IMR-90 (cell line): ENCODE measurements at regions not wholly inside any gene's neighbourhood (a gene's known extent, or its start where the extent isn't known, plus 50 kb on each side); places are given as distances from the start of the nearest gene placed in this dataset.

Source experiments
- ATAC-seq: fragments of 200-7000 bp; cut with Tn5 transposase; 2 replicates; pipeline ENCODE4 v1.9.1; 2020; ENCODE audit warnings: low read depth, mild to moderate bottlenecking, moderate library complexity
- BruUV-seq: library from RNA; stranded (reverse); fragments of 400-500 nt; replicated peaks from 2 replicates; lab custom pipeline; 2021; lab: Mats Ljungman, UMichigan
- CTCF ChIA-PET: fragments of 300-600 bp; formaldehyde crosslinking; extraction: SDS; loops from one replicate; lab custom pipeline; 2021; ENCODE audit warnings: antibody characterized with exemption; lab: Yijun Ruan, JAX
- POLR2A ChIA-PET: fragments of 300-600 bp; sonication (Branson Sonifier 250); formaldehyde crosslinking; loops from one replicate; lab custom pipeline; 2022; ENCODE audit warnings: antibody characterized with exemption; ENCODE audit not compliant: unreplicated experiment; lab: Charles Lee
- DNase-seq: peaks from one replicate; pipeline ENCODE4 v3.0.0; 2013
- H2AFZ ChIP-seq: replicated peaks from 2 replicates; pipeline ENCODE3; 2013; ENCODE audit warnings: low read length, mild to moderate bottlenecking; ENCODE audit not compliant: poor library complexity
- H2AK5ac ChIP-seq: 2 replicates; pipeline ENCODE4 v1.6.1; 2013; ENCODE audit warnings: low read depth, low read length, inconsistent platforms
- H2AK9ac ChIP-seq: replicated peaks from 2 replicates; pipeline ENCODE3; 2013; ENCODE audit warnings: mild to moderate bottlenecking, low read depth, low read length, moderate library complexity; ENCODE audit not compliant: poor library complexity
- H2BK120ac ChIP-seq: 2 replicates; pipeline ENCODE4 v1.6.1; 2013; ENCODE audit warnings: low read depth, low read length, inconsistent platforms
- H2BK15ac ChIP-seq: 3 replicates; pipeline ENCODE4 v1.6.1; 2013; ENCODE audit warnings: low read depth, low read length, inconsistent platforms
- H2BK20ac ChIP-seq: 2 replicates; pipeline ENCODE4 v1.6.1; 2013; ENCODE audit warnings: low read depth, mild to moderate bottlenecking, inconsistent platforms, low read length, moderate library complexity
- H2BK5ac ChIP-seq: 2 replicates; pipeline ENCODE4 v1.6.1; 2013; ENCODE audit warnings: mild to moderate bottlenecking, low read depth, low read length, inconsistent platforms; ENCODE audit not compliant: poor library complexity, severe bottlenecking
- H3K14ac ChIP-seq: replicated peaks from 2 replicates; pipeline ENCODE4 v1.6.1; 2013; ENCODE audit warnings: low read depth, low read length, inconsistent platforms
- H3K18ac ChIP-seq: 2 replicates; pipeline ENCODE4 v1.6.1; 2013; ENCODE audit warnings: low read depth, low read length, control low read depth
- H3K23ac ChIP-seq: 2 replicates; pipeline ENCODE4 v1.6.1; 2013; ENCODE audit warnings: low read depth, low read length, inconsistent platforms
- H3K27ac ChIP-seq: 2 replicates; pipeline ENCODE4 v1.5.1; 2013; ENCODE audit warnings: mild to moderate bottlenecking, control low read depth, low read length; ENCODE audit not compliant: insufficient read depth
- H3K27me3 ChIP-seq: 2 replicates; pipeline ENCODE4 v1.6.1; 2013; ENCODE audit warnings: low read length; ENCODE audit not compliant: control insufficient read depth, insufficient read depth
- H3K36me3 ChIP-seq: 2 replicates; pipeline ENCODE4 v1.6.1; 2013; ENCODE audit warnings: low read length, mixed read lengths; ENCODE audit not compliant: control insufficient read depth, insufficient read depth
- H3K4ac ChIP-seq: 2 replicates; pipeline ENCODE4 v1.6.1; 2013; ENCODE audit warnings: low read depth, low read length, inconsistent platforms
- H3K4me1 ChIP-seq: 2 replicates; pipeline ENCODE4 v1.6.1; 2013; ENCODE audit warnings: low read length, mixed read lengths; ENCODE audit not compliant: control insufficient read depth, insufficient read depth
- H3K4me2 ChIP-seq: 2 replicates; pipeline ENCODE4 v1.6.1; 2013; ENCODE audit warnings: low read depth, mild to moderate bottlenecking, control low read depth, low read length, moderate library complexity
- H3K4me3 ChIP-seq: 2 replicates; pipeline ENCODE4 v1.5.1; 2013; ENCODE audit warnings: low read depth, mild to moderate bottlenecking, control low read depth, low read length, moderate library complexity; ENCODE audit not compliant: insufficient read depth
- H3K56ac ChIP-seq: 2 replicates; pipeline ENCODE4 v1.6.1; 2013; ENCODE audit warnings: low read length, inconsistent platforms; ENCODE audit not compliant: insufficient read depth; ENCODE audit errors: extremely low read depth
- H3K79me1 ChIP-seq, 2 experiments: 2 replicates each; pipeline ENCODE4 v1.6.1; 2013; ENCODE audit warnings: low read length in 2 of 2, inconsistent platforms in 1 of 2, low read depth in 1 of 2
- H3K9ac ChIP-seq: 2 replicates; pipeline ENCODE4 v1.6.1; 2013; ENCODE audit warnings: low read depth, low read length, control low read depth
- H3K9me1 ChIP-seq: 2 replicates; pipeline ENCODE4 v1.6.1; 2013; ENCODE audit warnings: low read length, inconsistent platforms; ENCODE audit not compliant: insufficient read depth
- H3K9me3 ChIP-seq: 2 replicates; pipeline ENCODE4 v1.6.1; 2013; ENCODE audit warnings: low read length; ENCODE audit not compliant: control insufficient read depth, insufficient read depth
- H4K20me1 ChIP-seq: 2 replicates; pipeline ENCODE4 v1.6.1; 2013; ENCODE audit warnings: low read length, inconsistent platforms; ENCODE audit not compliant: insufficient read depth
- H4K5ac ChIP-seq: 2 replicates; pipeline ENCODE4 v1.6.1; 2013; ENCODE audit warnings: mild to moderate bottlenecking, low read depth, low read length, control low read depth
- H4K8ac ChIP-seq, 2 experiments: 2 replicates each; pipeline ENCODE4 v1.6.1; 2013; ENCODE audit warnings: low read depth in 2 of 2, low read length in 2 of 2, control low read depth in 1 of 2, inconsistent platforms in 1 of 2
- H4K91ac ChIP-seq: 2 replicates; pipeline ENCODE4 v1.6.1; 2013; ENCODE audit warnings: low read depth, low read length, inconsistent platforms; ENCODE audit not compliant: insufficient read depth
- BHLHE40 ChIP-seq: fragments of 150-350 bp; IDR thresholded peaks from 2 replicates; pipeline ENCODE4 v1.6.1; 2016; ENCODE audit warnings: mild to moderate bottlenecking, low read depth, low read length
- CEBPB ChIP-seq: IDR thresholded peaks from 2 replicates; pipeline ENCODE4 v1.6.1; 2012; ENCODE audit warnings: low read depth, low read length, improper control_type of control experiment
- CHD1 ChIP-seq: IDR thresholded peaks from 2 replicates; pipeline ENCODE4 v1.6.1; 2012; ENCODE audit warnings: low read depth, low read length, improper control_type of control experiment
- FOS ChIP-seq: fragments of 150-350 bp; IDR thresholded peaks from 2 replicates; pipeline ENCODE4 v1.6.1; 2016; ENCODE audit warnings: low read depth, low read length
- MAFK ChIP-seq: IDR thresholded peaks from 2 replicates; pipeline ENCODE4 v1.6.1; 2012; ENCODE audit warnings: low read depth, low read length, improper control_type of control experiment
- MAZ ChIP-seq: IDR thresholded peaks from 2 replicates; pipeline ENCODE4 v1.6.1; 2012; ENCODE audit warnings: low read depth, mild to moderate bottlenecking, low read length, improper control_type of control experiment, moderate library complexity, borderline replicate concordance
- MXI1 ChIP-seq: IDR thresholded peaks from 2 replicates; pipeline ENCODE4 v1.6.1; 2012; ENCODE audit warnings: low read depth, mild to moderate bottlenecking, low read length, moderate library complexity, borderline replicate concordance
- POLR2A ChIP-seq: IDR thresholded peaks from 2 replicates; pipeline ENCODE4 v1.6.1; 2012; ENCODE audit warnings: mild to moderate bottlenecking, low read depth, low read length
- RAD21 ChIP-seq: IDR thresholded peaks from 2 replicates; pipeline ENCODE4 v1.6.1; 2012; ENCODE audit warnings: low read length, improper control_type of control experiment
- RCOR1 ChIP-seq: IDR thresholded peaks from 2 replicates; pipeline ENCODE4 v1.6.1; 2012; ENCODE audit warnings: mild to moderate bottlenecking, low read length, improper control_type of control experiment; ENCODE audit not compliant: insufficient replicate concordance
- RFX5 ChIP-seq: IDR thresholded peaks from 2 replicates; pipeline ENCODE4 v1.8.0; 2012; ENCODE audit warnings: low read depth, mild to moderate bottlenecking, low read length, moderate library complexity
- SMC3 ChIP-seq: fragments of 150-350 bp; IDR thresholded peaks from 2 replicates; pipeline ENCODE4 v1.6.1; 2016; ENCODE audit warnings: low read depth, mild to moderate bottlenecking, antibody characterized with exemption, low read length, moderate library complexity
- WGBS, 2 experiments: methylation state at CpG; one replicate each; pipeline versions ENCODE4 v1.1.5 to v1.1.7; 2013; ENCODE audit warnings: missing lambda C conversion rate in 2 of 2; ENCODE audit not compliant: insufficient read length in 1 of 2; ENCODE audit errors: extremely low coverage in 2 of 2; 5-methylcytosine and 5-hydroxymethylcytosine counted together
- dilution Hi-C: fragments of 300-500 bp; cut with HindIII; formaldehyde crosslinking; loops from one replicate; pipeline ENCODE4 v1.14.3; 2018; ENCODE audit warnings: low sequenced_read_pairs; ENCODE audit not compliant: unreplicated experiment
- in situ Hi-C: fragments of 300-500 bp; cut with MboI; formaldehyde crosslinking; loops from 3 replicates; pipeline ENCODE4 v1.14.3; 2019; ENCODE audit warnings: low sequenced_read_pairs, inconsistent platforms, mixed read lengths
- intact Hi-C: fragments of 100-400 bp; cut with micrococcal nuclease; formaldehyde crosslinking; loops from 2 replicates; pipeline ENCODE4 v1.10.0; 2022
- TF ChIP-seq, protein P1 (sequence below): fragments of 150-350 bp; IDR thresholded peaks from 2 replicates; pipeline ENCODE4 v1.6.1; 2017; ENCODE audit warnings: mild to moderate bottlenecking, antibody characterized with exemption, low read length, low read depth
- TF ChIP-seq, protein P2 (sequence below): fragments of 150-350 bp; IDR thresholded peaks from 2 replicates; pipeline ENCODE4 v1.6.1; 2016; ENCODE audit warnings: low read depth, mild to moderate bottlenecking, low read length, moderate library complexity, borderline replicate concordance
- TF ChIP-seq, protein P3 (sequence below): conservative IDR thresholded peaks from 2 replicates; pipeline ENCODE4 v1.5.1; 2012; ENCODE audit warnings: mild to moderate bottlenecking, low read depth, low read length, improper control_type of control experiment

DNA sequence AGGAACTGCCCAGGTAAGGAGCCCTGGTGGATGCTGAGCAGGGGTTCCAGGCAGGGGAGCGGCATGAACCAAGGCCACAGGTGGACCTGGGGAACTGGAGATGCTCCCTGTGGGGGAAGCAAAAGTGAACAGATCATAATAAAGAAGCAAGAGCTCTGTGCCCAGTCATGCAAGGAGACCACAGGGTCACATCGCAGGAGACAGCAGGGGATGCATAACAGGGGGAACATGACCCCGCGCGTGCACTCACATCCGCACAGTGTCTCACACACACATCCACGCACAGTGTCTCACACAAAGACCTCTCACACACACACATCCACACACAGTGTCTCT, 473.3 kb upstream of the HS6ST1 start:
- no peak overlapping the region for H2BK120ac ChIP-seq
- no peak overlapping the region for H3K4me2 ChIP-seq
- no peak overlapping the region for H3K56ac ChIP-seq
- no peak for DNase-seq
- intact Hi-C loops (no loop called here), in situ Hi-C loops (no loop called here), dilution Hi-C loops (no loop called here)
- H3K4me1 ChIP-seq: no peaks in the 10 kb centered on the region
- no peak overlapping the region for H2BK15ac ChIP-seq
- no peak overlapping the region for H2AK9ac ChIP-seq
- H3K9me1 ChIP-seq: no peaks in the 10 kb centered on the region
- H3K9ac ChIP-seq: no peak overlapping the region
- H3K14ac ChIP-seq: no peak overlapping the region
- H2BK20ac ChIP-seq: no peak overlapping the region
- no peaks in the 10 kb centered on the region; the same call in 1 of the 2 replicates for H3K27me3 ChIP-seq
- ChIA-PET POLR2A (no interaction called here), CTCF (no interaction called here)
- H3K36me3 ChIP-seq: no peaks in the 10 kb centered on the region
- H4K91ac ChIP-seq: no peak overlapping the region
- 80% methylated on average over 6 of the region's 7 CpGs; no CpG with 5 or more reads in 1 of the 2 experiments for WGBS, 2 experiments
- no peak overlapping the region for H3K18ac ChIP-seq
- no peak overlapping the region for H2AFZ ChIP-seq
- no peak overlapping the region for H2BK5ac ChIP-seq
- H3K4me3 ChIP-seq: no peak overlapping the region
- H4K20me1 ChIP-seq: no peaks in the 10 kb centered on the region
- H4K8ac ChIP-seq: no peak overlapping the region
- no peak overlapping the region for H4K5ac ChIP-seq
- no peak overlapping the region for H3K27ac ChIP-seq
- BruUV-seq: no TSS peak
- ATAC-seq: no peak
- no peaks in the 10 kb centered on the region for H3K79me1 ChIP-seq
- TF ChIP-seq, protein P1, sequence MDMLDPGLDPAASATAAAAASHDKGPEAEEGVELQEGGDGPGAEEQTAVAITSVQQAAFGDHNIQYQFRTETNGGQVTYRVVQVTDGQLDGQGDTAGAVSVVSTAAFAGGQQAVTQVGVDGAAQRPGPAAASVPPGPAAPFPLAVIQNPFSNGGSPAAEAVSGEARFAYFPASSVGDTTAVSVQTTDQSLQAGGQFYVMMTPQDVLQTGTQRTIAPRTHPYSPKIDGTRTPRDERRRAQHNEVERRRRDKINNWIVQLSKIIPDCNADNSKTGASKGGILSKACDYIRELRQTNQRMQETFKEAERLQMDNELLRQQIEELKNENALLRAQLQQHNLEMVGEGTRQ: no peak
- TF ChIP-seq MXI1 (no peak), RCOR1 (no peak), SMC3 (no peak), CHD1 (no peak), CEBPB (no peak), FOS (no peak), RFX5 (no peak), MAZ (no peak), MAFK (no peak), POLR2A (no peak), BHLHE40 (no peak), RAD21 (no peak)
- TF ChIP-seq, protein P2, sequence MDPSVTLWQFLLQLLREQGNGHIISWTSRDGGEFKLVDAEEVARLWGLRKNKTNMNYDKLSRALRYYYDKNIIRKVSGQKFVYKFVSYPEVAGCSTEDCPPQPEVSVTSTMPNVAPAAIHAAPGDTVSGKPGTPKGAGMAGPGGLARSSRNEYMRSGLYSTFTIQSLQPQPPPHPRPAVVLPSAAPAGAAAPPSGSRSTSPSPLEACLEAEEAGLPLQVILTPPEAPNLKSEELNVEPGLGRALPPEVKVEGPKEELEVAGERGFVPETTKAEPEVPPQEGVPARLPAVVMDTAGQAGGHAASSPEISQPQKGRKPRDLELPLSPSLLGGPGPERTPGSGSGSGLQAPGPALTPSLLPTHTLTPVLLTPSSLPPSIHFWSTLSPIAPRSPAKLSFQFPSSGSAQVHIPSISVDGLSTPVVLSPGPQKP: no peak
- TF ChIP-seq, protein P3, sequence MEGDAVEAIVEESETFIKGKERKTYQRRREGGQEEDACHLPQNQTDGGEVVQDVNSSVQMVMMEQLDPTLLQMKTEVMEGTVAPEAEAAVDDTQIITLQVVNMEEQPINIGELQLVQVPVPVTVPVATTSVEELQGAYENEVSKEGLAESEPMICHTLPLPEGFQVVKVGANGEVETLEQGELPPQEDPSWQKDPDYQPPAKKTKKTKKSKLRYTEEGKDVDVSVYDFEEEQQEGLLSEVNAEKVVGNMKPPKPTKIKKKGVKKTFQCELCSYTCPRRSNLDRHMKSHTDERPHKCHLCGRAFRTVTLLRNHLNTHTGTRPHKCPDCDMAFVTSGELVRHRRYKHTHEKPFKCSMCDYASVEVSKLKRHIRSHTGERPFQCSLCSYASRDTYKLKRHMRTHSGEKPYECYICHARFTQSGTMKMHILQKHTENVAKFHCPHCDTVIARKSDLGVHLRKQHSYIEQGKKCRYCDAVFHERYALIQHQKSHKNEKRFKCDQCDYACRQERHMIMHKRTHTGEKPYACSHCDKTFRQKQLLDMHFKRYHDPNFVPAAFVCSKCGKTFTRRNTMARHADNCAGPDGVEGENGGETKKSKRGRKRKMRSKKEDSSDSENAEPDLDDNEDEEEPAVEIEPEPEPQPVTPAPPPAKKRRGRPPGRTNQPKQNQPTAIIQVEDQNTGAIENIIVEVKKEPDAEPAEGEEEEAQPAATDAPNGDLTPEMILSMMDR: no peak
- peaks cover 3% of the 10 kb centered on the region; the same call in 1 of the 2 replicates for H3K9me3 ChIP-seq
- no peak overlapping the region for H2AK5ac ChIP-seq
- H3K4ac ChIP-seq: no peak overlapping the region
- no peak overlapping the region for H3K23ac ChIP-seq
